A549 (cell line): ENCODE measurements at regions not wholly inside any gene's neighbourhood (a gene's known extent, or its start where the extent isn't known, plus 50 kb on each side); places are given as distances from the start of the nearest gene placed in this dataset.

ENCODE experiments used
- MYC ChIP-seq: IDR thresholded peaks from 2 replicates; pipeline ENCODE4 v1.6.1; 2012; ENCODE audit warnings: mild to moderate bottlenecking, inconsistent platforms, low read length, improper control_type of control experiment, borderline replicate concordance
- TF ChIP-seq, protein P1 (sequence below): fragments of 150-350 bp; IDR thresholded peaks from 2 replicates; pipeline ENCODE4 v1.6.1; 2014; ENCODE audit warnings: low read depth, mild to moderate bottlenecking, low read length
- TF ChIP-seq, protein P2 (sequence below): fragments of 450-650 bp; IDR thresholded peaks from 2 replicates; pipeline ENCODE4 v1.6.1; 2014; ENCODE audit warnings: antibody characterized with exemption

DNA sequence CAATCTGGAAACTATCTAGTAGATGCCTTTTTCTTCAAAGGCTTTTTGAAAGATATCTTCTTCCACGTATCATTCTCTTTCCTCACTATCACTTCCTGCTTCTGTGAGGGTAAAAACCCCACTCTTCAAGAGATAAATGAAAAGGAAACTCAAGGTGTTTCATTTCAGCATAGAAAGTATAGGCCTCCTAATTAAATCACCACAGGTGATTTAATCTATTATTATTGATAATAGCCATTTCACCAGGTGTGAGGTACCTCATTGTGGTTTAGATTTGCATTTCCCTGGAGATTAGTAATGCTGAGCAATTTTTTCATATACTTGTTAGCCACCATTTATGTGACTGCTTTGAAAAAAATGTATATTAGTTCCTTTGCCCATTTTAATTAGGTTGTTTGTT lies 92.0 kb upstream of the EMCN start:
- no peak for TF ChIP-seq MYC
- TF ChIP-seq, protein P1, sequence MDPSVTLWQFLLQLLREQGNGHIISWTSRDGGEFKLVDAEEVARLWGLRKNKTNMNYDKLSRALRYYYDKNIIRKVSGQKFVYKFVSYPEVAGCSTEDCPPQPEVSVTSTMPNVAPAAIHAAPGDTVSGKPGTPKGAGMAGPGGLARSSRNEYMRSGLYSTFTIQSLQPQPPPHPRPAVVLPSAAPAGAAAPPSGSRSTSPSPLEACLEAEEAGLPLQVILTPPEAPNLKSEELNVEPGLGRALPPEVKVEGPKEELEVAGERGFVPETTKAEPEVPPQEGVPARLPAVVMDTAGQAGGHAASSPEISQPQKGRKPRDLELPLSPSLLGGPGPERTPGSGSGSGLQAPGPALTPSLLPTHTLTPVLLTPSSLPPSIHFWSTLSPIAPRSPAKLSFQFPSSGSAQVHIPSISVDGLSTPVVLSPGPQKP, result no peak
- TF ChIP-seq, protein P2, sequence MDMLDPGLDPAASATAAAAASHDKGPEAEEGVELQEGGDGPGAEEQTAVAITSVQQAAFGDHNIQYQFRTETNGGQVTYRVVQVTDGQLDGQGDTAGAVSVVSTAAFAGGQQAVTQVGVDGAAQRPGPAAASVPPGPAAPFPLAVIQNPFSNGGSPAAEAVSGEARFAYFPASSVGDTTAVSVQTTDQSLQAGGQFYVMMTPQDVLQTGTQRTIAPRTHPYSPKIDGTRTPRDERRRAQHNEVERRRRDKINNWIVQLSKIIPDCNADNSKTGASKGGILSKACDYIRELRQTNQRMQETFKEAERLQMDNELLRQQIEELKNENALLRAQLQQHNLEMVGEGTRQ, result no peak
